ENCODE measurements at regions not wholly inside any gene's neighbourhood (a gene's known extent, or its start where the extent isn't known, plus 50 kb on each side); places are given as distances from the start of the nearest gene placed in this dataset.
"Not testable (repeated sequence)": the region's sequence is repeated elsewhere in the genome, so short reads cannot be mapped to it uniquely, and the experiment has no call there.

DNA sequence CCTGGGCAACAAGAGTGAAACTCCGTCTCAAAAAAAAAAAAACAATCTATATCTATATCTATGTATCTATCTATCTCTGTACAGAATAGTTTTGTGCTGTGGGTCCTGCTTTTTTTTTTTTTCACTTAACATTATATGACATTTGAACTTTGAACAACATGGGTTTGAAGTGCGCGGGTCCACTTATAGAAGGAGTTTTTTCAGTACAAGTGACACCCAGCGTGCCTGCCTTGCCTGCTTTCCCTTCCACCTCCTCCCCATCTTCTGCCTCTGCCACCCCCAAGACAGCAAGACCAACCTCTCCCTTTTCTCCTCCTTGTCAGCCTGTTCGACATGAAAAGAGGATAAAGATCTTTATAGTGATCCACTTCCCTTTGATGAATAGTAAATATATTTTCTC, 102.2 kb upstream of the KCNG1 start:
- DNase-seq (no peak), ATAC-seq (no peak)
- intact Hi-C loops (cut with DNase I) = no loop called here

DNA sequence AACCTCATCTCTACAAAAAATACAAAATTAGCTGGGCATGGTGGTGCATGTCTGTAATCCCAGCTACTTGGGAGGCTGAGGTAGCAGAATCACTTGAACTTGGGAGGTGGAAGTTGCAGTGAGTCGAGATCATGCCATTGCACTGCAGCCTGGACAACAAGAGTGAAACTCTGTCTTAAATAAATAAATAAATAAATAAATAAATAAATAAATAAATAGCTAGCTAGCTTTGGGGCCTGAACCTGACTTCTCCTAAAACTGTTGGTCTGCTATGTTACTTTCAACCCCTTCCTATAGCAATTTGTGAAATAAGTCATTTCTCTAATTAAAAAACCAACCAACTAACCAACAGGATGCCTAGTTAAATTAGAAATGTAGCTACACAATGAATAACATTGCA, 101.0 kb upstream of the KCNG1 start:
- H3K36me3 ChIP-seq; H3K4me1 ChIP-seq; DNase-seq; intact Hi-C loops (cut with DNase I); H3K9me3 ChIP-seq; H3K4me3 ChIP-seq; ATAC-seq; H3K27ac ChIP-seq: not testable (repeated sequence)
- peaks cover 24% of the 10 kb centered on the region for H3K27me3 ChIP-seq (ENCODE audit: low read depth)

More for the DNA sequence above, 102.2 kb upstream of the KCNG1 start:
- Histone ChIP-seq H3K4me3 (no peak overlapping the region), H3K36me3 (no peaks in the 10 kb centered on the region), H3K27ac (no peak overlapping the region), H3K4me1 (peaks cover 3% of the 10 kb centered on the region), H3K27me3 (ENCODE audit: low read depth) (peaks cover 24% of the 10 kb centered on the region), H3K9me3 (no peaks in the 10 kb centered on the region)
- no peak for TF ChIP-seq CTCF (IDR thresholded peaks at IDR 0.05)

DNA sequence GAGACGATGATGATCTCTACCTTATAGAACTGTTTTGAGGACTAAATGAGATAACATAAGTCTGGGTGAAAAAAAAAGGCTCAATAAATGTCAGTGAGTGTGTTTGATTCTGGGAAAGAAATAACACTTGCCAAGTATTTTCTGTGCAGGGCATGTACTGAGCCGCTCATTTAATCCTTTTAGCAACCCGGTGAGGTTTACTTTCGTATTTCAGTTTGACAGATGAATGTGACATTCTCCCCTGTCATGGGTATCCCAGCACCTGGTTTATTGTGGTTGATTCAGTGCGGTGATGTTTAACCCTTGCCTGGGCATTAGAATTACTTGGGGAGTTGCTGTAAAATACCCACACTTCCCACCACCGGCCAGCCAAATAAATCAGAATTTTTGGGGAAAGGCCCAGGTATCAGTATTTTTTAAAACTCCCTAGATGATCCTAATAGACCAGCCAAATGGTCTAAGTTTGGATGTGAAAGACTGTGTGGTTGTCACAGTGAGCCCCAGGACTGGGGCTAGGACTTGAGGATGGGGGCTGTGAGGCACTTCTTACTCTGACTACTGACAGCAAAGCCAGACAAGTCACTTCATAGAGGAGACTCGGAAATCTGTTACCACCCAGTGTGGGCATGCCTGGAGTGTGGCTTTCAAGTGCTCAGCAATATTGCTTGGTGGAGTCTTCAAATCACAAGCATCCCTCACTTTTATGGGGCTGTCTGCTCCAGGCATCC, 100.2 kb upstream of the KCNG1 start:
- Histone ChIP-seq H3K36me3 (no peaks in the 10 kb centered on the region), H3K4me1 (peaks cover 3% of the 10 kb centered on the region), H3K27ac (no peak overlapping the region), H3K9me3 (no peaks in the 10 kb centered on the region), H3K27me3 (ENCODE audit: low read depth) (peaks cover 24% of the 10 kb centered on the region), H3K4me3 (no peak overlapping the region)
- DNase-seq (no peak), ATAC-seq (no peak)
- no peak for TF ChIP-seq CTCF (IDR thresholded peaks at IDR 0.05)
- intact Hi-C loops (cut with DNase I) = no loop called here

GRCh38 chr20:51121901-51122412, 99.0 kb upstream of the KCNG1 start:
- Histone ChIP-seq H3K36me3 (no peaks in the 10 kb centered on the region), H3K27me3 (ENCODE audit: low read depth) (peaks cover 27% of the 10 kb centered on the region), H3K4me1 (peaks cover 3% of the 10 kb centered on the region), H3K27ac (no peak overlapping the region), H3K4me3 (no peak overlapping the region), H3K9me3 (no peaks in the 10 kb centered on the region)
- DNase-seq (no peak), ATAC-seq (no peak)
- no peak for TF ChIP-seq CTCF (IDR thresholded peaks at IDR 0.05)
- intact Hi-C loops (cut with DNase I) = no loop called here

DNA sequence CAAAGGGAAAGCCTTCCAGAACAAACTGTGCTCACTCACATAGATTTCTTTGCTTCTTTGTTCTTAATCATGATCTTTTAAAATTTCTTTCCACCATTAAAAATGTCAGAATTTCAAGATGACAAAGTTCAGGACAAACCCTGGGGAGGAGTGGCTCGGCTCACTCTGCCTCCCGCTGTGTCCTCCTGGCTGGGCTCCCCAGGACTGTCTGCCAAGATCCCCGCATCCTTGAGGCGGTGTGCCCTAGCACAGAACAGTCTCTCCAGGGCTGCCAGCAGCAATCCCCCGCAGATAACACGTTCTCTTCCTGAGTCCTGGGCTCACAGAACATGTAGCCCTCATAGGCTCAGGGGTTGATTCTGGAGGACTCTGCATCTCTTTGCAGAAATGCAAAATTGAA, 98.4 kb upstream of the KCNG1 start:
- H3K27ac ChIP-seq = no peak overlapping the region
- H3K4me3 ChIP-seq = no peak overlapping the region
- H3K27me3 ChIP-seq (ENCODE audit: low read depth) = peaks cover 24% of the 10 kb centered on the region
- no peaks in the 10 kb centered on the region for H3K36me3 ChIP-seq
- TF ChIP-seq CTCF (IDR thresholded peaks at IDR 0.05) = no peak
- ATAC-seq (no peak), DNase-seq (no peak)
- intact Hi-C loops (cut with DNase I) = no loop called here
- no peaks in the 10 kb centered on the region for H3K9me3 ChIP-seq
- H3K4me1 ChIP-seq = peaks cover 3% of the 10 kb centered on the region

- ATAC-seq (no peak), DNase-seq (no peak)
- Histone ChIP-seq H3K27me3 (ENCODE audit: low read depth) (peaks cover 25% of the 10 kb centered on the region), H3K4me1 (peaks cover 3% of the 10 kb centered on the region), H3K27ac (no peak overlapping the region), H3K9me3 (no peaks in the 10 kb centered on the region), H3K36me3 (no peaks in the 10 kb centered on the region), H3K4me3 (no peak overlapping the region)
- intact Hi-C loops (cut with DNase I) = no loop called here
- TF ChIP-seq CTCF (IDR thresholded peaks at IDR 0.05) = no peak
Observed at GRCh38 chr20:51120868-51121267, 98.0 kb upstream of the KCNG1 start.

Measured in lower lobe of right lung (tissue), 2 donors.